Endodermal cell (in vitro differentiated cells): ENCODE measurements at regions not wholly inside any gene's neighbourhood (a gene's known extent, or its start where the extent isn't known, plus 50 kb on each side); places are given as distances from the start of the nearest gene placed in this dataset.
A peak's percentile ranks its signal among the peaks of the same experiment; 100 is the strongest.

Source experiments
- DNase-seq: peaks from one replicate; pipeline ENCODE4 v3.0.0-alpha.2; 2017
- H3K27ac ChIP-seq: 2 replicates; pipeline ENCODE4 v1.5.1; 2013; ENCODE audit warnings: mild to moderate bottlenecking, low read depth, low read length, moderate library complexity
- H3K27me3 ChIP-seq: 2 replicates; pipeline ENCODE4 v1.6.1; 2013; ENCODE audit warnings: mild to moderate bottlenecking, low read length, moderate library complexity; ENCODE audit not compliant: insufficient read depth, control insufficient read depth, poor library complexity, severe bottlenecking
- H3K36me3 ChIP-seq: 2 replicates; pipeline ENCODE4 v1.7.0; 2013; ENCODE audit warnings: mild to moderate bottlenecking, low read length, moderate library complexity; ENCODE audit not compliant: control insufficient read depth, insufficient read depth
- H3K4me1 ChIP-seq: one replicate; pipeline ENCODE4 v1.7.0; 2013; ENCODE audit warnings: low read length; ENCODE audit not compliant: control insufficient read depth, insufficient read depth
- H3K4me3 ChIP-seq: 2 replicates; pipeline ENCODE4 v1.5.1; 2013; ENCODE audit warnings: mild to moderate bottlenecking, low read length, moderate library complexity
- H3K9ac ChIP-seq: 2 replicates; pipeline ENCODE4 v1.6.1; 2013; ENCODE audit warnings: mild to moderate bottlenecking, low read length, moderate library complexity; ENCODE audit not compliant: poor library complexity, severe bottlenecking; ENCODE audit errors: extremely low read depth
- H3K9me3 ChIP-seq: 2 replicates; pipeline ENCODE4 v1.6.1; 2013; ENCODE audit warnings: mild to moderate bottlenecking, low read length, moderate library complexity; ENCODE audit not compliant: control insufficient read depth
- H3K27ac Mint-ChIP-seq: 2 replicates; pipeline ENCODE4 v1.8.0; 2020; ENCODE audit warnings: mixed read lengths
- H3K27me3 Mint-ChIP-seq: 2 replicates; pipeline ENCODE4 v1.8.0; 2021; ENCODE audit warnings: mild to moderate bottlenecking, mixed read lengths; ENCODE audit not compliant: insufficient read depth
- H3K36me3 Mint-ChIP-seq: 2 replicates; pipeline ENCODE4 v1.8.0; 2020; ENCODE audit warnings: low read depth, mixed read lengths
- H3K4me1 Mint-ChIP-seq: 2 replicates; pipeline ENCODE4 v1.8.0; 2020; ENCODE audit warnings: mixed read lengths
- H3K4me3 Mint-ChIP-seq: 2 replicates; pipeline ENCODE4 v1.8.0; 2020; ENCODE audit warnings: mild to moderate bottlenecking, moderate library complexity, mixed read lengths
- H3K9me3 Mint-ChIP-seq: 2 replicates; pipeline ENCODE4 v1.8.0; 2020; ENCODE audit warnings: mild to moderate bottlenecking, mixed read lengths
- WGBS, 2 experiments: methylation state at CpG; one replicate each; pipeline versions ENCODE4 v1.1.5 to v1.1.7; 2013; ENCODE audit warnings: missing lambda C conversion rate in 2 of 2, mixed read lengths in 1 of 2; ENCODE audit not compliant: insufficient coverage in 1 of 2, insufficient read length in 1 of 2; 5-methylcytosine and 5-hydroxymethylcytosine counted together
- TF ChIP-seq, protein P1 (sequence below): fragments of 200-600 bp; sonication (generic); conservative IDR thresholded peaks from 2 replicates; pipeline ENCODE4 v1.5.0; 2021; ENCODE audit warnings: antibody characterized with exemption, mild to moderate bottlenecking

DNA sequence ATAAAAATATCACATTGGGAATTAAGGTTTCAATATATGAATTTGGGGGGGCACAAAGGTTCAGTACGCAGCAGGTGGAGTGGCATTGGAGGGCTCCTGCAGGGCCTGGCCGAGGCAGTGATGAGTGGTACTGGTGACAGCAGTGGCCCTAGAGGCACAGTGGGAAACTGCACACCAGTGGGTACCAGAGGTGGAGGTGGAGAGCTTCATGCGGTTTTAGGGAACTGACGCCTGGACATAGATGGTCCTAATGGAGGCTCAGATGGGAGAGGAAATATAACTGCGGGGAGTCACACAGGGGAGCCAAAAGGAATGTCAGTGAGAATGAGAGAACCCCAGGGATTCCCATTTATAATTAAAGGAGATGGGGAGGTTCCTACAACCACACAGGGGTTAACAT lies 156.2 kb downstream of the COG6 start:
- no peak overlapping the region for H3K4me3 Mint-ChIP-seq
- H3K27ac Mint-ChIP-seq = no peak overlapping the region
- no peaks in the 10 kb centered on the region for H3K4me1 ChIP-seq

DNA sequence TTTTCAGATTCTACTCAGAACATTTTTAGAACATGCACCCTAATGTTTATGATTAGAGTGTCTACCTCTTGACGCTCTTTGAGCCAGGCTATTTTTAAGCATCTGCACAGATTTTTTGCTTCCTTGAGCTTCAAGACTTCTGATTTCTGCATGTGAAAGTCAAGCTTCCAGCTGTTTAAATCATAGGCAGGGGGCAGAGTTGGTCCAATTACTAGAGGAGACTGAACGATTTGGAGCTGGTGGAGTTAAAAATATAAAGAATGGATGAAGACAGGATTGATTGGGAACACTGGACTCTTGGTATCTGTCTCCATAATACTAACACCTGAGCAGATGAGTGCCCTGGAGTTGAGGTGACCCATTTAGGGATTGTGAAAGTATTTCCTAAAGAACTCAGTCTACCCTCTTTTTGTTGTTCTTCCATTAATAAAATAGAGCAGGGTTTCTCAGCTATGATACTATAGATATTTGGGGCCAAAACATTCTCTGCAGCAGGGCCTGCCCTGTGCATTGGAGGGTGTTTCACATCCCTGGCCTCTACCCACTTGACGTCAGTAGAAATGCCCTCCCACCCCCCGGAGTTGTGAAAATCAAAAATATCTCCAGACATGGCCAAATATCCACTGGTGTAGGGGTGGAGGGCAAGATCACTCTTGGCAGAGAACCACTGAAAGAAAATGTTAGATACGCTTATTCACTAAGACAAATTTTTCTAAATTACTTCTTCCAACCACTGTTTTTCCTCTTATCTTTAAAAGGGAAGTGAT lies 160.1 kb downstream of the COG6 start:
- Histone ChIP-seq H3K27me3 (no peaks in the 10 kb centered on the region), H3K36me3 (no peaks in the 10 kb centered on the region), H3K27ac (no peak overlapping the region), H3K4me3 (no peak overlapping the region), H3K4me1 (no peaks in the 10 kb centered on the region), H3K9me3 (no peaks in the 10 kb centered on the region), H3K9ac (no peak overlapping the region)
- no peak for DNase-seq
- Mint-ChIP-seq H3K36me3 (no peaks in the 10 kb centered on the region), H3K4me3 (no peak overlapping the region), H3K27ac (no peak overlapping the region), H3K4me1 (no peaks in the 10 kb centered on the region), H3K27me3 (no peaks in the 10 kb centered on the region), H3K9me3 (no peaks in the 10 kb centered on the region)
- TF ChIP-seq, protein P1, sequence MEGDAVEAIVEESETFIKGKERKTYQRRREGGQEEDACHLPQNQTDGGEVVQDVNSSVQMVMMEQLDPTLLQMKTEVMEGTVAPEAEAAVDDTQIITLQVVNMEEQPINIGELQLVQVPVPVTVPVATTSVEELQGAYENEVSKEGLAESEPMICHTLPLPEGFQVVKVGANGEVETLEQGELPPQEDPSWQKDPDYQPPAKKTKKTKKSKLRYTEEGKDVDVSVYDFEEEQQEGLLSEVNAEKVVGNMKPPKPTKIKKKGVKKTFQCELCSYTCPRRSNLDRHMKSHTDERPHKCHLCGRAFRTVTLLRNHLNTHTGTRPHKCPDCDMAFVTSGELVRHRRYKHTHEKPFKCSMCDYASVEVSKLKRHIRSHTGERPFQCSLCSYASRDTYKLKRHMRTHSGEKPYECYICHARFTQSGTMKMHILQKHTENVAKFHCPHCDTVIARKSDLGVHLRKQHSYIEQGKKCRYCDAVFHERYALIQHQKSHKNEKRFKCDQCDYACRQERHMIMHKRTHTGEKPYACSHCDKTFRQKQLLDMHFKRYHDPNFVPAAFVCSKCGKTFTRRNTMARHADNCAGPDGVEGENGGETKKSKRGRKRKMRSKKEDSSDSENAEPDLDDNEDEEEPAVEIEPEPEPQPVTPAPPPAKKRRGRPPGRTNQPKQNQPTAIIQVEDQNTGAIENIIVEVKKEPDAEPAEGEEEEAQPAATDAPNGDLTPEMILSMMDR = no peak
- 50 to 67% methylated on average over 2 to 4 of the region's 5 CpGs for WGBS, 2 experiments

More for the DNA sequence above, 156.2 kb downstream of the COG6 start:
- DNase-seq = no peak
- 93 to 100% methylated on average over 3 to 5 of the region's 5 CpGs for WGBS, 2 experiments
- Histone ChIP-seq H3K9me3 (no peaks in the 10 kb centered on the region), H3K36me3 (no peaks in the 10 kb centered on the region), H3K9ac (no peak overlapping the region), H3K27ac (no peak overlapping the region), H3K27me3 (no peaks in the 10 kb centered on the region), H3K4me3 (no peak overlapping the region)
- Mint-ChIP-seq H3K36me3 (no peaks in the 10 kb centered on the region), H3K9me3 (no peaks in the 10 kb centered on the region), H3K4me1 (peaks cover 7% of the 10 kb centered on the region), H3K27me3 (no peaks in the 10 kb centered on the region)
- TF ChIP-seq, protein P1 = peak; percentile 44

DNA sequence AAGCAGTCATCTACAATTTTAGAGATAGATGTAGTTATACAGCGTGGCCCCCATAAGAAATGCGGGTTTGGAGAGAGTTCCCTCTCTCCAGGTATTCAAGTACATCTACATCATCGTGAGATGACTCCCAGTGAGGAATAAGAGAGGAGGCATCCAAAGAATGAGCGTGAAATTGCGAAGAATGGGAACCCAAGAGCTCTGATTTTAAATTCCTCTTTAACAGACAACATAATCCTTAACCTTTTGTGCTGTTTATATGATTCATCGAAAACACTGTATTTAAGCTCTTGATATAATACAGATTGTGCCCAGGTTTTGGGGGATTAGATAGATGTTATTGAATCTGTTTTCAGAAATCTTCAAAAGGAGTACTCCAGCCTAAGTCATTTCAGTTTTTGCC lies 161.5 kb downstream of the COG6 start:
- Mint-ChIP-seq H3K4me3 (no peak overlapping the region), H3K27ac (no peak overlapping the region), H3K4me1 (peaks cover 3% of the 10 kb centered on the region), H3K36me3 (no peaks in the 10 kb centered on the region), H3K9me3 (no peaks in the 10 kb centered on the region), H3K27me3 (no peaks in the 10 kb centered on the region)
- TF ChIP-seq, protein P1 = no peak
- Histone ChIP-seq H3K9ac (no peak overlapping the region), H3K36me3 (no peaks in the 10 kb centered on the region), H3K4me1 (no peaks in the 10 kb centered on the region), H3K27me3 (no peaks in the 10 kb centered on the region), H3K4me3 (no peak overlapping the region), H3K9me3 (no peaks in the 10 kb centered on the region), H3K27ac (no peak overlapping the region)
- no peak for DNase-seq
- 88 to 90% methylated on average over 2 to 6 of the region's 6 CpGs for WGBS, 2 experiments
